H7 (cell line): ENCODE measurements at regions not wholly inside any gene's neighbourhood (a gene's known extent, or its start where the extent isn't known, plus 50 kb on each side); places are given as distances from the start of the nearest gene placed in this dataset.
"Not testable (repeated sequence)": the region's sequence is repeated elsewhere in the genome, so short reads cannot be mapped to it uniquely, and the experiment has no call there.

Experiments used
- DNase-seq: peaks from one replicate; pipeline ENCODE4 v3.0.0; 2012
- H3K27me3 ChIP-seq: 2 replicates; pipeline ENCODE4 v1.6.0; 2011; ENCODE audit warnings: mild to moderate bottlenecking, low read length; ENCODE audit not compliant: control insufficient read depth, insufficient read depth
- H3K36me3 ChIP-seq: replicated peaks from 2 replicates; pipeline ENCODE4 v1.5.1; 2011; ENCODE audit warnings: low read length; ENCODE audit not compliant: control insufficient read depth, insufficient read depth
- H3K4me3 ChIP-seq: 2 replicates; pipeline ENCODE4 v1.5.1; 2011; ENCODE audit warnings: low read depth, mild to moderate bottlenecking, control low read depth, low read length, moderate library complexity; ENCODE audit not compliant: insufficient read depth

GRCh38 chr11:119586181-119586580 lies 142.8 kb downstream of the NECTIN1 start:
- Histone ChIP-seq H3K27me3 (peaks cover 2% of the 10 kb centered on the region), H3K4me3 (no peak overlapping the region), H3K36me3 (no peaks in the 10 kb centered on the region)
- peak; percentile 23 for DNase-seq

GRCh38 chr11:119585043-119585781 lies 143.8 kb downstream of the NECTIN1 start:
- Histone ChIP-seq H3K36me3 (no peaks in the 10 kb centered on the region), H3K27me3 (peaks cover 2% of the 10 kb centered on the region), H3K4me3 (peak overlapping the region; percentile 54)
- peak; percentile 85 for DNase-seq

GRCh38 chr11:119584193-119585042 lies 144.6 kb downstream of the NECTIN1 start:
- DNase-seq = peak; percentile 92
- peak overlapping the region; percentile 54 for H3K4me3 ChIP-seq
- H3K27me3 ChIP-seq = peaks cover 2% of the 10 kb centered on the region
- no peaks in the 10 kb centered on the region for H3K36me3 ChIP-seq

- no peak for DNase-seq
- peaks cover 2% of the 10 kb centered on the region for H3K27me3 ChIP-seq
- H3K4me3 ChIP-seq = no peak overlapping the region
These were observed 145.4 kb downstream of the NECTIN1 start for GRCh38 chr11:119583585-119583984.

GRCh38 chr11:119581396-119581795 lies 147.6 kb downstream of the NECTIN1 start:
- not testable (repeated sequence) for H3K27me3 ChIP-seq, DNase-seq, H3K36me3 ChIP-seq, H3K4me3 ChIP-seq

More at GRCh38 chr11:119583585-119583984, 145.4 kb downstream of the NECTIN1 start:
- no peaks in the 10 kb centered on the region for H3K36me3 ChIP-seq

- H3K4me3 ChIP-seq = no peak overlapping the region
- DNase-seq = no peak
- no peaks in the 10 kb centered on the region for H3K36me3 ChIP-seq
- peaks cover 2% of the 10 kb centered on the region for H3K27me3 ChIP-seq
These were observed 148.2 kb downstream of the NECTIN1 start for GRCh38 chr11:119580751-119581150.

- Histone ChIP-seq H3K27me3 (peaks cover 2% of the 10 kb centered on the region), H3K36me3 (no peaks in the 10 kb centered on the region), H3K4me3 (no peak overlapping the region)
- no peak for DNase-seq
These were observed 148.9 kb downstream of the NECTIN1 start for GRCh38 chr11:119580081-119580480.

- H3K27me3 ChIP-seq = no peaks in the 10 kb centered on the region
These were observed 150.3 kb downstream of the NECTIN1 start for GRCh38 chr11:119578521-119579191.

GRCh38 chr11:119573858-119574257 lies 150.9 kb upstream of the THY1 start:
- no peaks in the 10 kb centered on the region for H3K27me3 ChIP-seq
- DNase-seq = no peak
- H3K36me3 ChIP-seq = no peaks in the 10 kb centered on the region
- H3K4me3 ChIP-seq = no peak overlapping the region

More at GRCh38 chr11:119578521-119579191, 150.3 kb downstream of the NECTIN1 start:
- Histone ChIP-seq H3K36me3 (no peaks in the 10 kb centered on the region), H3K4me3 (no peak overlapping the region)
- no peak for DNase-seq

- no peak for DNase-seq
- Histone ChIP-seq H3K4me3 (no peak overlapping the region), H3K27me3 (no peaks in the 10 kb centered on the region), H3K36me3 (no peaks in the 10 kb centered on the region)
These were observed 149.8 kb upstream of the THY1 start for GRCh38 chr11:119572481-119573424.

GRCh38 chr11:119571311-119571710 lies 148.3 kb upstream of the THY1 start:
- DNase-seq = no peak
- no peaks in the 10 kb centered on the region for H3K27me3 ChIP-seq
- no peaks in the 10 kb centered on the region for H3K36me3 ChIP-seq
- H3K4me3 ChIP-seq = no peak overlapping the region

GRCh38 chr11:119567688-119568582 lies 145.0 kb upstream of the THY1 start:
- no peaks in the 10 kb centered on the region for H3K27me3 ChIP-seq
- DNase-seq = no peak
- H3K36me3 ChIP-seq = no peaks in the 10 kb centered on the region
- H3K4me3 ChIP-seq = no peak overlapping the region

GRCh38 chr11:119566319-119566718 lies 143.3 kb upstream of the THY1 start:
- Histone ChIP-seq H3K27me3 (no peaks in the 10 kb centered on the region), H3K36me3 (no peaks in the 10 kb centered on the region), H3K4me3 (no peak overlapping the region)
- DNase-seq = no peak
